ENCODE measurements at regions not wholly inside any gene's neighbourhood (a gene's known extent, or its start where the extent isn't known, plus 50 kb on each side); places are given as distances from the start of the nearest gene placed in this dataset.
"Not testable (repeated sequence)": the region's sequence is repeated elsewhere in the genome, so short reads cannot be mapped to it uniquely, and the experiment has no call there.

DNA sequence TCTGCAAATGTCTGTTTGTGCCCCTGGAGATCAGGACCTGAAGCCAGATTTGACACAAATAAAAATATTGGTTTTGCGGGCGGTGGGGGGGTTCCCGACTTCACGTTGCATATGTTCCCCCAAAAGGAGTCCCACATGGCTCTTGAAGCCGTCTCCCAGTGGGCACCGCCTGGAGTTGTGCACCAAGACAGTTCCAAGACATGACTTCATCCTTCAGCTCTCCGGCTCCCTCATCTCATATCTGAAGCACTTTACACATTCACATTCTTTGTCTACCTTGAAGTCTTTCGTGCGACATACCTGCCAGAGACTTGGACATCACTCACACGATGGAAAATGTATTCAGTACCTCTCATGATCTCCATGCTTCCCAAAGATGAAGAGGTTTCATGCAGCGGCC lies 362.8 kb upstream of the FOXK1 start:
- H3K36me3 Mint-ChIP-seq (ENCODE audit: insufficient read depth) = no peaks in the 10 kb centered on the region
- no peak for DNase-seq (ENCODE audit: low spot score in 2 of 2)
- no peaks in the 10 kb centered on the region for H3K4me1 Mint-ChIP-seq
- H3K27ac Mint-ChIP-seq (ENCODE audit: low read depth) = no peak overlapping the region
- peaks cover 20% of the 10 kb centered on the region for H3K9me3 Mint-ChIP-seq
- no peak overlapping the region for H3K4me3 Mint-ChIP-seq
- no peaks in the 10 kb centered on the region for H3K27me3 Mint-ChIP-seq
- no peak for ATAC-seq (replicated peaks; ENCODE audit: extremely low read depth, poor library complexity, severe bottlenecking)

- no peaks in the 10 kb centered on the region for H3K36me3 Mint-ChIP-seq (ENCODE audit: insufficient read depth)
- ATAC-seq (replicated peaks; ENCODE audit: extremely low read depth, poor library complexity, severe bottlenecking) = no peak
- H3K9me3 Mint-ChIP-seq = peaks cover 6% of the 10 kb centered on the region
- no peak for DNase-seq (ENCODE audit: low spot score in 2 of 2)
- H3K4me1 Mint-ChIP-seq = no peaks in the 10 kb centered on the region
- no peak overlapping the region for H3K27ac Mint-ChIP-seq (ENCODE audit: low read depth)
- H3K27me3 Mint-ChIP-seq = peaks cover 7% of the 10 kb centered on the region
- H3K4me3 Mint-ChIP-seq = no peak overlapping the region
Measured at GRCh38 chr7:4325732-4326131, 356.4 kb upstream of the FOXK1 start.

DNA sequence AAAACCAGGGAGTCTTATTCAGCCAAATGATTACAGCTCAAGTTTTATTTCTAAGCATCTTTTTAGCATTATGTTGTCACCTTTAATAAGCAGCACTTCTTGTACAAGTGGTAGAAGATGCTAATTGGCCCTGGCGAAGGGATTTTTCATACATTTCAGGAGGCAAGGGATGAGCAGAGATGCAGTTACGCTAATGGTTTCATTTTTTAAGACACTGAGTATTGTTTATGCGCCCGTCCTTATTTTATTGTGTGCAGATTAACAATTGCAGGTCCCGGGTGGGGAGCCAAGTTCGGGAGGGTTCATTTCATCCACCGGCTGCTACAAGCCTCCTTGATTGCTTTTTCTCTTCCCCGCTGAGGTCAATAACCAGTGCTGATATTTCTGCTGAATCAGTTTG lies 350.4 kb upstream of the FOXK1 start:
- H3K27ac Mint-ChIP-seq (ENCODE audit: low read depth) = no peak overlapping the region
- no peaks in the 10 kb centered on the region for H3K36me3 Mint-ChIP-seq (ENCODE audit: insufficient read depth)
- no peaks in the 10 kb centered on the region for H3K9me3 Mint-ChIP-seq
- peaks cover 14% of the 10 kb centered on the region for H3K27me3 Mint-ChIP-seq
- DNase-seq (ENCODE audit: low spot score in 2 of 2) (no peak), ATAC-seq (replicated peaks; ENCODE audit: extremely low read depth, poor library complexity, severe bottlenecking) (no peak)
- H3K4me3 Mint-ChIP-seq = no peak overlapping the region
- H3K4me1 Mint-ChIP-seq = no peaks in the 10 kb centered on the region

- Mint-ChIP-seq H3K27ac (ENCODE audit: low read depth) (no peak overlapping the region), H3K36me3 (ENCODE audit: insufficient read depth) (peaks cover 2% of the 10 kb centered on the region), H3K27me3 (peaks cover 31% of the 10 kb centered on the region), H3K4me3 (no peak overlapping the region), H3K9me3 (peaks cover 5% of the 10 kb centered on the region), H3K4me1 (no peaks in the 10 kb centered on the region)
- ATAC-seq (replicated peaks; ENCODE audit: extremely low read depth, poor library complexity, severe bottlenecking) (no peak), DNase-seq (ENCODE audit: low spot score in 2 of 2) (no peak)
Measured at GRCh38 chr7:4338556-4338955, 343.5 kb upstream of the FOXK1 start.

DNA sequence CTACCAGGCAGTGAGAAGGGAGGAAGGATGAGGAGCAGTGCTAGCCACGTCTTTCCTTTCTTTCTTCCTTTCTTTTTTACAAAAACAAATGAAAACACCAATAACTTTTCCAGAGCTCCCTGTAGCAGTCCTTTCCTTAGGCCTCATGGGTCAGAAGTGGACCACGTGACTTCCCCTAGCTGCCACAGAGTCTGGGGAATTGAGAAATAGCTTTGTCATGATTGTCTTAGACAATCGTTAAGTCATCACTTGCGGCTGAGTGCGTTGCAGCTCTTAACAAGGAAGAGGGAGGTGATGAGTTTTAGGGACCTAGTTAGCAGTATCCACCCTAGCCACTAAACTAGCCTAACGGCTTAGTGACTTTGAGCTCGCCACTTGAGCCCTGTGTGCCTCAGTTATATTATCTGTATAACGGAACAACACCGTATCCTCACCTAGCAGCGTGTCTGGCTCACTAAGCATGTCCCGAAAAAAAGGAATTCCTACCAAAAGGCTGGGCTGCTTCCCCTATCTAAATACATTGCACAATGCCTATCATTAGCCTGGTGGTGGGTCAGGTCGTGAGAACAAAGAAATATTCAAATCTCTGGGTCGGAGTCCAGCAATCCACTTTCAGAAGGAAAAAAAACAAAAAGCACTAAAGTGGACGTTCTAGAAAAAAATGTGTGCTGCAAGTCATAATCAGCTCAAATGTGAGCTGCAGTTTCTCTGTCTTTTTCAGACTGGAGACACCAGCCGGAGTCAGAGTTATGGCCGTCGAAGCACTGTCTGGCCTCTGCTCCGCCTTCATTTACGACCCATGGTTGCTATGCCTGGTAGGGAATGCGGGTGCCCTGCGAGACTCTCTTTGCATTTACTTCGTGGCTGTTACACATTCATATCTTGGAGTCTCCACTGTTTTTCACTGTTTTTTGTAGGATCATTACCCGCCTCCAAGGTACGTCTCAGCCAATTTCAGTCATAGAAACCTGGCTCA lies 338.5 kb upstream of the FOXK1 start:
- H3K9me3 Mint-ChIP-seq = peaks cover 12% of the 10 kb centered on the region
- no peaks in the 10 kb centered on the region for H3K4me1 Mint-ChIP-seq
- DNase-seq (ENCODE audit: low spot score in 2 of 2) (no peak), ATAC-seq (replicated peaks; ENCODE audit: extremely low read depth, poor library complexity, severe bottlenecking) (no peak)
- peaks cover 2% of the 10 kb centered on the region for H3K36me3 Mint-ChIP-seq (ENCODE audit: insufficient read depth)
- H3K4me3 Mint-ChIP-seq = no peak overlapping the region
- H3K27me3 Mint-ChIP-seq = peaks cover 17% of the 10 kb centered on the region
- H3K27ac Mint-ChIP-seq (ENCODE audit: low read depth) = no peak overlapping the region

- no peaks in the 10 kb centered on the region for H3K4me1 Mint-ChIP-seq
- H3K27me3 Mint-ChIP-seq = peaks cover 10% of the 10 kb centered on the region
- no peak overlapping the region for H3K4me3 Mint-ChIP-seq
- H3K27ac Mint-ChIP-seq (ENCODE audit: low read depth) = no peak overlapping the region
- no peak for ATAC-seq (replicated peaks; ENCODE audit: extremely low read depth, poor library complexity, severe bottlenecking)
- no peaks in the 10 kb centered on the region for H3K36me3 Mint-ChIP-seq (ENCODE audit: insufficient read depth)
- H3K9me3 Mint-ChIP-seq = peaks cover 12% of the 10 kb centered on the region
- no peak for DNase-seq (ENCODE audit: low spot score in 2 of 2)
Measured at GRCh38 chr7:4345004-4345403, 337.1 kb upstream of the FOXK1 start.

DNA sequence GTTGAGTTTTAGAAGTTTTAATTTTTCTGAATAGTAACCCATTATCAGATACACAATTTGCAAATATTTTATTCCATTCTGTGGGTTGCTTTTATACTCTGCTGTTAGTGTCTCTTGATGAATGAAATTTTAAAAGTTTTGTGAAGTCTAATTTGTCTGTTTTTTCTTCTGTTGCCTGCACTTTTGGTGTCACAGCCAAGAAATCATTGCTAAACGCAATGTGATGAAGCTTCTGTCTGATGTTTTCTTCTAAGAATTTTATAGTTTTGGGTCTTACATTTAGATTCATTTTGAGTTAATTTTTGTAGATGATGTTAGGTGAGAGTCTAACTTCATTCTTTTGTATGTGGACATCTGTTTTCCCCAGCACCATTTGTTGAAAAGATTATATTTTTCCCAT lies 330.0 kb upstream of the FOXK1 start:
- no peak overlapping the region for H3K4me3 Mint-ChIP-seq
- no peaks in the 10 kb centered on the region for H3K36me3 Mint-ChIP-seq (ENCODE audit: insufficient read depth)
- peaks cover 6% of the 10 kb centered on the region for H3K9me3 Mint-ChIP-seq
- peaks cover 8% of the 10 kb centered on the region for H3K27me3 Mint-ChIP-seq
- ATAC-seq (replicated peaks; ENCODE audit: extremely low read depth, poor library complexity, severe bottlenecking) (no peak), DNase-seq (ENCODE audit: low spot score in 2 of 2) (no peak)
- H3K27ac Mint-ChIP-seq (ENCODE audit: low read depth) = no peak overlapping the region
- H3K4me1 Mint-ChIP-seq = no peaks in the 10 kb centered on the region

DNA sequence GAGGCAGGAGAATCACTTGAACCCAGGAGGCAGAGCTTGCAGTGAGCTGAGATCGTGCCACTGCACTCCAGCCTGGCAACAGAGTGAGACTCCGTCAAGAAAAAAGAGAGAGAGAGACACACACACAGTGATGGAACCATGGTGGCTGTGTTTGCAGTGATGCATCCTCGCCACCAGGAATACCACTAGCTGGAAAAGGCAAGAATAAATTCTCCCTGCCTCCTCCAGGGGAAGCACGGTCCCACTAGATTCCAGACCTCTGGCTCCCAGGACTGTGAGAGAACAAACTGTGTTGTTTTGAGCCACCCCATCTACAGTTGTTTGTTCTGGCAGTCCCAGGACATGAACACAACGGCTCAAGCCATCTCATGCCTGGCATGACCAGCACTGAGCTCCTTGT lies 320.3 kb upstream of the FOXK1 start:
- Mint-ChIP-seq H3K27ac (ENCODE audit: low read depth) (no peak overlapping the region), H3K4me1 (no peaks in the 10 kb centered on the region), H3K4me3 (no peak overlapping the region), H3K36me3 (ENCODE audit: insufficient read depth) (peaks cover 4% of the 10 kb centered on the region), H3K9me3 (no peaks in the 10 kb centered on the region), H3K27me3 (peaks cover 23% of the 10 kb centered on the region)
- DNase-seq (ENCODE audit: low spot score in 2 of 2) (no peak), ATAC-seq (replicated peaks; ENCODE audit: extremely low read depth, poor library complexity, severe bottlenecking) (no peak)

DNA sequence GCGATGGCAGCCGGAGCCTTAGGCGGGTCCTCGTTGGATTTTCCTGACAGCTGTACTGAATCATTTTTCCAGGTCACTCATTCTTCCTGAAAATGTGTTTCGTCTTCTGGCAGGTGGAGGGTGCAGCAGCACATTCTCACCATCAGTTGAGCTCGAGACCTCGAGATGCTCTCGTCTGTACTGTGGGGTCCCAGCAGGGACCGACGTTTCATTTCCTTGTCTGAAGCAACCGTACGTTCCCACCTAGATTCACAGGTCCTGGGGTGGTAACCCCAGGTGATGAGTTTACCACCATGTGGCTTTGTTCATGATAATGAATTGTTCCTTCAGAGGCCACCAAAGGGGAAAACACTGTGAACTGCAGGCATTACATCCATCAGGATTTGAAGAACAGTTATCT lies 298.5 kb upstream of the FOXK1 start:
- ATAC-seq (replicated peaks; ENCODE audit: extremely low read depth, poor library complexity, severe bottlenecking) (no peak), DNase-seq (ENCODE audit: low spot score in 2 of 2) (no peak)
- H3K4me3 Mint-ChIP-seq = no peak overlapping the region
- peaks cover 20% of the 10 kb centered on the region for H3K27me3 Mint-ChIP-seq
- H3K4me1 Mint-ChIP-seq = no peaks in the 10 kb centered on the region
- no peak overlapping the region for H3K27ac Mint-ChIP-seq (ENCODE audit: low read depth)
- H3K9me3 Mint-ChIP-seq = peaks cover 7% of the 10 kb centered on the region
- peaks cover 2% of the 10 kb centered on the region for H3K36me3 Mint-ChIP-seq (ENCODE audit: insufficient read depth)

GRCh38 chr7:4386190-4386589 lies 295.9 kb upstream of the FOXK1 start:
- Mint-ChIP-seq H3K4me1 (no peaks in the 10 kb centered on the region), H3K9me3 (peaks cover 4% of the 10 kb centered on the region), H3K36me3 (ENCODE audit: insufficient read depth) (peaks cover 2% of the 10 kb centered on the region), H3K27ac (ENCODE audit: low read depth) (no peak overlapping the region), H3K27me3 (peaks cover 32% of the 10 kb centered on the region), H3K4me3 (no peak overlapping the region)
- no peak for DNase-seq (ENCODE audit: low spot score in 2 of 2)
- no peak for ATAC-seq (replicated peaks; ENCODE audit: extremely low read depth, poor library complexity, severe bottlenecking)

DNA sequence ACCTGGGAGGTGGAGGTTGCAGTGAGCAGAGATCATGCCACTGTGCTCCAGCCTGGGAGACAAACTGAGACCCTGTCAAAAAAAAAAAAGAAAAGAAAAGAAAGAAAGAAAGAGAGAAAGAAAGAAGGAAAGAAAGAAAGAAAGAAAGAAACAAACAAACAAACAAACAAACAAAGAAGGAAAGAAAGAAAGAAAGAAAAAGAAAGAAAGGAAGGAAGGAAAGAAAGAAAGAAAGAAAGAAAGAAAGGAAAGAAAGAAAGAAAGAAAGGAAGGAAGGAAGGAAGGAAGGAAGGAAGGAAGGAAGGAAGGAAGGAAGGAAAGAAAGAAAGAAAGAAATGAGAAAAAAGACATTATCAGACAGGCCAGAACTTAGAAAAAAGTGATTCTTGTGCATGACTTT lies 291.0 kb upstream of the FOXK1 start:
- not testable (repeated sequence) for ATAC-seq (replicated peaks; ENCODE audit: extremely low read depth, poor library complexity, severe bottlenecking); H3K4me3 Mint-ChIP-seq; H3K9me3 Mint-ChIP-seq; DNase-seq (ENCODE audit: low spot score in 2 of 2); H3K27ac Mint-ChIP-seq (ENCODE audit: low read depth); H3K4me1 Mint-ChIP-seq; H3K36me3 Mint-ChIP-seq (ENCODE audit: insufficient read depth)
- H3K27me3 Mint-ChIP-seq = peaks cover 22% of the 10 kb centered on the region

DNA sequence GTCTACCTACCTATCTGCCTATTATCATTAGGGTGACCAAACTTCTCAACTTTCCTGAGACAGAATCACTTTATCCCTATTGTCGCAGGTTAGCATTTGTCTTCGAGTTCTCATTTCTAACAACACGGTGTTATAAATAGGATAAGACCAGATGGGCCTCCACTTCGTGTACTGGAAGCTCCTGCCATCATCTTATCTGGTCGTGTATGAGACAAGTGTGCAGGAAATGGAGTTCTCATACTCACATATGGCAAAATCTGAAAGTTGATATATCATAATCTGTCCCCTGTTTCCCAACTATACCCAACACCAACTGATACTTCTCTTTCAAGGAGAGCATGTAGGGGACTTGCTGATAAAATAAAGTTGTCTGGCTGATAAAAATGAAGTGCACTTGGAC lies 287.4 kb upstream of the FOXK1 start:
- Mint-ChIP-seq H3K4me3 (no peak overlapping the region), H3K36me3 (ENCODE audit: insufficient read depth) (no peaks in the 10 kb centered on the region), H3K9me3 (peaks cover 7% of the 10 kb centered on the region), H3K27ac (ENCODE audit: low read depth) (no peak overlapping the region), H3K4me1 (no peaks in the 10 kb centered on the region), H3K27me3 (peaks cover 25% of the 10 kb centered on the region)
- ATAC-seq (replicated peaks; ENCODE audit: extremely low read depth, poor library complexity, severe bottlenecking) (no peak), DNase-seq (ENCODE audit: low spot score in 2 of 2) (no peak)

GRCh38 chr7:4399121-4399520 lies 283.0 kb upstream of the FOXK1 start:
- Mint-ChIP-seq H3K27me3 (peaks cover 28% of the 10 kb centered on the region), H3K36me3 (ENCODE audit: insufficient read depth) (no peaks in the 10 kb centered on the region), H3K4me3 (no peak overlapping the region), H3K9me3 (peaks cover 6% of the 10 kb centered on the region), H3K4me1 (no peaks in the 10 kb centered on the region), H3K27ac (ENCODE audit: low read depth) (no peak overlapping the region)
- no peak for DNase-seq (ENCODE audit: low spot score in 2 of 2)
- no peak for ATAC-seq (replicated peaks; ENCODE audit: extremely low read depth, poor library complexity, severe bottlenecking)
